Nucleus accumbens (tissue), 56 donors: ENCODE measurements at regions not wholly inside any gene's neighbourhood (a gene's known extent, or its start where the extent isn't known, plus 50 kb on each side); places are given as distances from the start of the nearest gene placed in this dataset.
A peak's percentile ranks its signal among the peaks of the same experiment; 100 is the strongest.
"Not testable (repeated sequence)": the region's sequence is repeated elsewhere in the genome, so short reads cannot be mapped to it uniquely, and the experiment has no call there.

Experiments
- DNase-seq, 56 donors: peaks; one replicate each; lab custom pipeline; 2025; lab: John Stamatoyannopoulos, UW

DNA sequence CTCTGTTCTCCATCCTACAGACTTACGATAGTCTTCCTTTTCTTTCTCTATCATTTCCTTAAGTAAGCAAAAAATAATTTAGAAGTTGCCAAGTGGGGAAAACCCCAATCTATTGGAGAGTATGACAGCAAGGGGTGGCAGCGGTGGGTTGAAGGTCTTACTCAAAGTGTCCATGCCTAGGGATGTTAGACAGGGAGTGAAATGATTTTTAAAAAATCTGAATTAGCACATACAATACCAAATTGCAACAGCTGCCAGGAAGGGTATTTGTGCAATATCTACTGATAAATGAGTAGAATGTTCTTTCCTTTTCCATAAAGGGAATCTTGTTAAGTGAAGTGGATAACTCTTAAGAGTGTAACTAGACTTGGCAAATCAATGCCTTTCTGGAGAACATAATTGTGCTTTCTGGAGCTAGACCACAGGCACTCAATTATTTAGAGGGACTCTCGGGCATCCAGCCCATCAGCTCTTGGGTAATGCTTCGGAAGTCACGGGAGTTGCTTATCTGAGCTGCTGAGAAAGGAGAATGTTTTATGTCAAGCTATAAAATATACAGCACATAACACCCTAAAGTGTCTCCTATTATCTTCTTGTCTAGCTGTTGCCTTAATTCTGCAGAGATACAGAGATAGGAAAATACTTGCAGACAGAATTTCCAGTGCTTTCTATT is 151.5 kb downstream of the KCNJ2 start:
- no peak for DNase-seq

DNA sequence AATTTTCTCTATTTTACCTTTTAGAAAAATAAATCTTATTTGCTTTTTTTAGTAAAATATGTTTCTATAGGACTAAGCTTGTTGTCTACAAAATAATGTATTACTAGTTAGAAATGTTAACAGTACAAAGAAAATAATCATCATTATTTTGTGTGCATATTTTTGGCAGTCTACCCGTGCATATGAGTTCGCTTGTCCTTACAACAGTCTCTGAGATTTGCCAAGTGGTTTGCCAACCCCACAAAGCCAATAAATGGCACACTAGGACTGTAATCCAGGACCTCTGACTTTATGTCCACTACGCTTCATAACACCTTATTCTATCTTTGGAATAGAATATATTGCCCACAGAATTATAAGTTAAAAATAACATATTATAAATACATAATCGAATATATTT is 152.0 kb downstream of the KCNJ2 start:
- no peak for DNase-seq

DNA sequence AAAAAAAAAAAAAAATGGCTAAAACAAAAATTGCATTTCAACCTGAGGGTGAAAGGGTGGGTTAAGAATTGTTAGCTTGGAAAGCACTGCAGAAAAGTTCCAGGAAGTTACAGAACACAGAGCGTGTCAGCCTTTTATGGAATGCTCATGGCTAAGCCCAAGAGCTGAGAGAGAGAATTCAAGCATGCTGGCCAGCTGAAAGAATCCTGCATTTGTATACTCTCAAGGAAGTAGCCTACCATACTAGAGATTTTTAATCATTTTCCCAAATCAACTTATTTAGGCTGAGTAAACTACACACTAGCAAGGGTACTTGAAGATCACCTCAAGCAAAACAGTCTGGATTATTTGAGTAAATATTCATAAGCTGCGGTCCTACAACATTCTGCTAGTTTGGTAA is 153.9 kb downstream of the KCNJ2 start:
- DNase-seq: no peak

DNA sequence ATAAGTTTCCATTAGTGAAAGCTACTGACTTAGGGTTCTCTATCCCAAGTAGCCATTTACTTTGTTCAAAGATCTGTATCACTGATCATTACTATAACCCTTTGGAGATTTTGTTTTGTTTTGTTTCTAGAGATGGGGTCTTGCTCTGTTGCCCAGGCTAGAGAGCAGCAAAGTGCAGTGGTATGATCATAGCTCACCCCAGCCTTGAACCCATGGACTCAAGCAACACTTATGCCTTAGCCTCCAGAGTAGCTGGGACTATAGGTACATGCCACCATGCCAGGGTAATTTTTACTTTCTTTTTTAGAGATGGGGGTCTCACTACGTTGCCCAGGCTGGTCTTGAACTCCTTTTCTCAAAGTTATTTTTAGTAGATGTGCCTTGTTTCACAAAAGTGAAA is 154.7 kb downstream of the KCNJ2 start:
- no peak for DNase-seq

DNA sequence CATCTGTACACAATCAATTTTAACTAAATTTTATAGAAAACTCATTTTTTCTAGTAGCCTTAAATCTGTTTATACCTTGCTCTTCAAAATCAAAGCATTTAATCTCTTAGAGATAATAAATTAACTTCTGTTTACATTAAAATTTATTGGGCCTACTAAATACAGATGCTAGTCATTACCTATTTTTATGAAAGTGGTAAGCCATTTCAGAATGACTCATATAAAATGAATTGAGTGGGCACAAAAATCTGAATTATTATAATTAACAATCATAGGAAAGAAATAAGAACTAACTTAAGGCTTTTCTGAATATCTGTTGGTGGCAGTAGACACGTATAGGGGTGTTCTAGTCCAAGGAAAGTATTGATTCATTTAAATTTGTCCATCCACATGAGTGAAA is 157.9 kb downstream of the KCNJ2 start:
- no peak for DNase-seq

DNA sequence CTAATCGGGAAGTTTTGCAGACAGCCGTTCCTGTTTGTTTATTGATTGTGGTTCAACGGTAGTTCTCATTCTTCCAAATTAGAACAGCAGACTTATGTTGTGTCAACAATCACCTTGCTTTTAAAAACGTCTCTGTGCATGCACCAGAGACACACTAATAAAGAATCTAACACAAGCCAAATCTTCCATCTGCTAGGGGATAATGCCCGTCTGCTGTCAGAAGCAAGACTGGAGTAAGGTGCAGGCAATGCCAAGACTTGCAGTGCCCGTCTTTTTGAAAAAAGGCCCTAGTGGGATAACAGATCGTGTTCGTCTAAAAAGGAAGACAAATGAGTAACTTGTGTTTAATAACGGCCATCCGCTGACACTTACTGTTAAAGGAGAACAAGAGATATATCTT is 158.4 kb downstream of the KCNJ2 start:
- no peak for DNase-seq

DNA sequence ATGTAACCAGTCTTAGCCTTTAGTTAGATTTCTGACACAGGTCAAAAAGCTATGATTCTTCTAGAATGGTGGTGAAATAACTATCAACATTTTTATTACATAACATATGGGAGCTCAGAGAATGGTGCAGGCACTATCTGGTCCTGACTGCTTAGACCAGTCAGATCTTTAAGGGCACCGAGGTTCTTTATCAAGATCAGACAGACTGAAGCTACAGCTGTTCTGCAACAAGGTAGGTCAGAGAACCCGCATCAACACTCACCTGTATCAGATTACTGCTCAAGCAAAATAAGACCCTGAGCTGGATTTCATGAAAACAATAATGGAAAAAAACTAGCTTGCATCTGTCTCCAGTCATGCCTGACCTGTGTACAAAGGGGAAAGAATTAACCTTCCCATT is 160.4 kb downstream of the KCNJ2 start:
- DNase-seq: no peak

DNA sequence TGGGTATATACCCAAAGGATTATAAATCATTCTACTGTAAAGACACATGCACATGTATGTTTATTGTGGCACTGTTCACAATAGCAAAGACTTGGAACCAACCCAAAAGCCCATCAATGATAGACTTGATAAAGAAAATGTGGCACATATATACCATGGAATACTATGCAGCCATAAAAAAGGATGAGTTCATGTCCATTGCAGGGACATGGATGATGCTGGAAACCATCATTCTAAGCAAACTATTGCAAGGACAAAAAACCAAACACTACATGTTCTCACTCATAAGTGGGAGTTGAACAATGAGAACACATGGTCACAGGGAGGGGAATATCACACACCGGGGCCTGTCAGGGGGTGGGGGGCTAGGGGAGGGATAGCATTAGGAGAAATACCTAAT is 161.7 kb downstream of the KCNJ2 start:
- not testable (repeated sequence) for DNase-seq

DNA sequence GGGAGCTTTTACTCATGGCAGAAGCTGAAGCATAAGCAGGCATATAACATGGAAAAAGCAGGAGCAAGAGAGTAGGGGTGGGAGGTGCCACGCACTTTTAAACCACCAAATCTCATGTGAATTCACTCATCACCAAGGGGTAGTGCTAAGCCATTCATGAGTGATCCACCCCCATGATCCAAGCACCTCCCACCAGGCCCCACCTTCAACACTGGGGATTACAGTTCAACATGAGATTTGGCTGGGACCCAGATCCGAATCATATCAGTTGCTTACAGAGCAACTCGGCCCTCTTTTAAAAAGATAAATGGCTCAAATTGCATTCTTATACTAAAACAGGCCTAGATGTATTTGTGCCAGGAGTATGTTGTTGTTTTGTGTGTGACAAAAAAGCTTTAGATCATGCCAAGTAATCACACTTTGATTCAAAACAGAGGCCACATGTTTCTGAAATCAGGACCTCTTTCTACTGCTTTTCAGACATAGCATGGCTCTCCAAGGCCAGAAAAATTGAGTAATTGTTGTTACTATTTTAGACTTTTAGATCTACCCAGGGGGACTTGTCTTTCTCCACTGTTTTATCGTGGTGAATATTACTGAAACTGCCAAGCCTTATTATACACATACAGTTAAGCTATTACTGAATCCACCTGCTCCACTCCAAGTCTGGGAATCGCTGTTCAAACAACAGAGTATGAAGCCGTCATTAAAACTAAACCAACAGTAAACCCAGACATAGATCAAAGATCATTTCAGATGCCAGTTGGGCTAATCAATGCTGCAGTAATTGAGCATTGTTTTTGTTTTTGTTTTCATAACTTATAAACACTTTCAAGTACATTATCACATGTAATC is 163.3 kb downstream of the KCNJ2 start:
- no peak for DNase-seq

DNA sequence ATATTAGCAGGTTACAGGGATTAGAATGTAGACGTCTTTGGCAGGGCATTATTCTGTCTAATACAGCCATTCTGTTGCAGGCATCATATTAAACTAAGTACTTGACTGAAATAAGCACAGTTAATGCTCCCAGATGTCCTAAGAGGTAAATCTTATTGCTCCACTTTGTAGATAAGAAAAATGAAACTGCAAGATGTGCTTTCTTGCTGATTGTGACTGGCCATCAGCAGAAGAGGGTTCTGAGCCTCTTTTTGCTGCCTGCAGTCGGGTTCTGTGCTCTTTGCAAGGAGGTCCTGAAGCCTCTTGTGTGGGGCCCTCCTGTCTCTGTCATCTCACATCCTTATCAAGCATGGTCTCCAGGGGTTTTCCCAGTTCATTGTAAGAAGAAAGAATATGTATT is 167.1 kb downstream of the KCNJ2 start:
- DNase-seq: no peak

DNA sequence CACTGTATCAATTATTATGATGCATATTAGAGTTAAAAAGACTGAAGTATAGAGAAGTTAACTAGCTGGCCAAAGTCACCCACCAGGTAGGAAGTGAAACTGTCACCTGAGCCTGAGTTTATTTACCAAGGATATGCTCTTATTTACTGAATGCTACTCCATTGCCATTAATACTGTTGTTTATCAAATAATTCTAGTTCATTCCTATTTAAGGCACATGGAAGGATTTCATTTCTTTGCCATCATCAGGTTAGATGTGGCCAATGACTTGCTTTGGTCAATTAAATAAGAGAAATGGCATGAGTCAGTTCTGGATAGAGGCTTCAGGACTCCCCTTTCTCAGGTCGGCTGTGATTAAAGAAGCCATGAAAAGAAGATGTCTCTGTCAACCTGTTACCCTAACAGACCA is 169.6 kb downstream of the KCNJ2 start:
- DNase-seq: no peak

DNA sequence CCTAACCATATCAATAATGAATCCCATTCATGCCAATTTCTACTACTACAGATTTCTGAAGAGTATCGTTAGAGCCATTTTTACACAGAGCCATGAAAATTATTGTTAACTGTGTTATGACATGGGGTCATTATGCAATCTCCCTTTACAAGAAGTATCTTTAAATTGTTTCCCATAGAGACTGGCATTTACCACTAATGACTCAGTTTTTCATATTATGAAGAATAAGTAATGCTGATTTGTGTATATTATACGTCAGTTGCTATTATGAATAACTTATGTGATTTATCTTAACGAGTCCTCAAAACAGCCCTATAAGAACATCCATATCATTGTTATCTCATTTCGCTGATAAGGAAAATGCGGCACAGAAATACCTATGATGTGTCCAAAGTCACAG is 173.8 kb downstream of the KCNJ2 start:
- no peak for DNase-seq

DNA sequence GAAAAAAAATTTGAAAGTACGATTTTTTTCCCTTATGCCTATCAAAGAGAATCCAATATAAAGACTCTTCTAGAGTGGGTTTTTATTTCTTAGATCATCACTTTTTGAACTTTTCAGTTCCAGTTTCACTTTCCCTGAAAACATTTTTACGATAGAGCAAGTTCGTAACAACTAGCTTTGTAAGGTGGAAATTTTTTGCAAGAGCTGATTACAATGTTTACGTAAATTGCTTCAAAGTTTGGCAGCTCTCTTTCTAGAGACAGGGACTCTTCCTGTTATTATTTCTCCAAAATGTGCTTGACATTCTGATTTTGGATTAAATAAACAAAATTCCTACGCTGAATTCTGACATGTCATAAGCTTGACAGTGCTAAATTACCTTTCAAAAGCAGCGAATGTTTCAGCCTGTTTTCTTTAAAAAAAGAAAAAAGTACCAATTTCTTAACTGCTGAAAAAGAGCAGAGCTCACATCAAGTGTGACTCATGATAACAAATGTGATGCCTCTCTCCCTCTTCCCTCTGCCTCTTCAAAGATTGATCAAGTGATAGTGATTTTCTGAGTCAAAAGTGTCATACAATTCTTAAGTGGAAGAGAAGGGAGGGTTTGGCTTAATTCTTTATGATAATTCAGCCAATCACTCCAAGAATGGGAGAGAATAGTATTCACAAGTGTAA is 175.2 kb downstream of the KCNJ2 start:
- DNase-seq: peak in 1 of 56 donors; percentile 3

DNA sequence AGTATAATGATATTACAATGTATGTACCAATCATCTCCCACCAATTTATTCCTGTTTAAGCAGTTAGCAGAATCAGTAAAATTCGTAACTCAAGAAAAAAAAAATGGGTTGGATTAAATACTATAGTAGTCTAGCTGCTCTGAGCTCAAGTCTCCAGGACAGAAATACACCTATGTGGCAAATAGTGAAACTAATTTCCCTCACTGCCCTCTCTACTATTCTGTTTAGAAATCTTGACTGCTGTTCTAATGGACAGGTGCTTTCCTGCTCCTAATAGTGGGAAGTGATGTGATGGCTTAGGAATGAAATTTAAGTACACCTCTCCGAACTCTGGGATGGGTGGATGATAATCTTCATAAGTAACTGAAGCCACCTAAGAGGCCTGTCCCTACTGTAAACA is 175.7 kb downstream of the KCNJ2 start:
- DNase-seq: no peak

DNA sequence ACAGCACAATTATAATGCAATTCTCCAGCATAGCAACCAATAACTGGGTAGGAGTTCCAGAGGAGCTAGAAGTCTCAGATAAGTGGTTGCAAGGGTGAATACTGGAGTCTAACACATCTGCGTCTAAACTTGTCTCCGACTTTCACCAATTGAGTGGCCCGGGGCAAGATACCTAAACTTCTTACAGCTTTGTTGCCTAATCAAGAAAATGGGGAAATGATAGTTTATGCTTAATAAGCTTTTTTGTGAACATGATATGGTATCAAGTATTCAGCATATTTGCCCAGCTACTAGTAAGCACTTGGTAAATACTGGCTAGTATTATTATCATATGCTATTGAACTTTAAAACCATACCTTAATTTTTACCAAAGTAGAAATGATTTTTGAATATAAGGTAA is 183.5 kb downstream of the KCNJ2 start:
- no peak for DNase-seq

DNA sequence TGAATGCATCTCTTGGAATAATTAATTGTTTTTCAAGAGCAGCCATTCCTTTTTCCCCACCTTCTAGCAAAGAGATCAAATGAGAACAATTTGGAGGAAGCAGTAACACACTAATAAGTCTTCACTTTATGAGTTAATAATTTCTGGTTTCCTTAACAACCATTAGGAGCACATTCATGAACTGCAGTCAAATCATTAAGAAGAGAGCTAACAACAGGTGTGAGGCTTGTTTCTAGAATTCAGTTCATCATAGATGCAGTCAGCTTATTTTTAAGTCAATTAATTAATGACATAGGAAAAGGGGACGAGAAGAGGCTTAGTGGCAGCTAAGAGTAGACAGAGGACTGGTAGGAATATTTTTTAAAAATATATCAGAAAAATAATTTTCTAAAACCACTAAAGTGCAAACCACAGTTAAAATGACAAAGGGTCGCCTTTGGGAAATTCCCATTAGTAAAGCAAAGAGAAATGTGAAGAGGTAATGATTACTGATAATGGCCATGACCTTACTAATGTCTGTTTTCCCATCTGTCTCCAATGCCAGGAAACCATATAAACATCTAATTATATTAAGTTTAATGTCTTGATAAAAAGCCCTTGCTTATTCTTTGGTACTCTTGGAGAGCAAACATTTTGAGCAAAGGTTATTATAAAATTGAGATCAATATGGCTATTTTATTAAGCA is 184.2 kb downstream of the KCNJ2 start:
- no peak for DNase-seq

DNA sequence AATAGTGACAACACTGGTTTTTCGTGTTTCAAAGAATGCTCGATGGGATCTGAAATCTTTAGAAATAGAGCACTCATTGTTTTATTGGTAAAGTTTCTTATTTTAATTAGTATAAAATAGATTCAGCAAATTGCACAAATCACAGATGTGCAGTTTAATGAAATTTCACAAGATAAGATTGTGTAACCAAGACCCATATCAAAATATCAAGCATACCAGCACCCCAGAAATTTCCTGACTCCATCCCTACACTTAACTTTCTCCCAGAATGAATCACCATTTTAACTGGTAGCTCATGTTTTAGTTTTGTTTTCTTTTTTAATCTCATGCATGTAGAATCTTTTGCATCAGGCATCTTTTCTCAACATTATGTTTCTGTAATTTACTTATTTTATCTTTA is 185.9 kb downstream of the KCNJ2 start:
- DNase-seq: no peak

DNA sequence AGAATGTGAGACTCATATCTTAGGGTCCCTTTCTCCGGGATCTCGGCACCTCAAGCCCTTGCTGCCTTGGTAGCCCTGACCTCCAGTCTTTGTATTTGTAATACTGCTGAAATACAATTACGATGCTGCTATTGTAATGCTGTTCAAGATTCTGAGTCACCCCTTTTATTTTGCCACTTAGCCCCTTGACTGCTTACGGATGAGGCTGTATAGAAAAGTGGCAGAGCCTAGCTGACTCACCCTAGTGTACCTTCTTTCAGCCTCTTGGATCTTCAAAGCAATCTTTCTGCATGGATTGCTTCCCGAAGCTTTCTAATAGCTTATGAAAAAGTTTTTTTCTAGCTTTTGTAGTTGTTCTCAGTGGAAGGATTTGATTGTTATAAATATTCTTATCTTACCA is 187.9 kb downstream of the KCNJ2 start:
- DNase-seq: no peak

DNA sequence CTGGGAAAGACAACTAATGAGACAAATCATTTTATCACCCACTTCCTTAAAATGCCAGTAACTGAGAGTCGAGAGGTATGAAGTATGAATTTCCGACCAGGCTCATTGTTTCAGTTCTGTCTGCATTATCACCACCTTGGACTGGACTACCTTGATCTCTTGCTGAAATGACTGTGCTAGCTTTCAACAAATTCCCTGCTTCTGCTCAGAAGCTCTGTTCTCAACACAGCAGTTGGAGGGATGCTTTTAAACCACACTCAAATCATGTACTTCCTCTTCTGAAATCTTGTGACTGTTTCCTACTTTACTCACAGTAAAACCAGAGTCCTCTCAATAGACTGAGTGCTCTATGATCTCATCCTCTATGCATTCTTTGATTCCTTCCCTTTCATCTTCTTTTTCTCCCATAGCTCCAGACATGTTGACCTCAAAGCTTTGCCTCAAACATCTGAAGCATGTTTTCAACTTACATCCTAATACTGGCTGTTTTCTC is 195.8 kb downstream of the KCNJ2 start:
- no peak for DNase-seq

DNA sequence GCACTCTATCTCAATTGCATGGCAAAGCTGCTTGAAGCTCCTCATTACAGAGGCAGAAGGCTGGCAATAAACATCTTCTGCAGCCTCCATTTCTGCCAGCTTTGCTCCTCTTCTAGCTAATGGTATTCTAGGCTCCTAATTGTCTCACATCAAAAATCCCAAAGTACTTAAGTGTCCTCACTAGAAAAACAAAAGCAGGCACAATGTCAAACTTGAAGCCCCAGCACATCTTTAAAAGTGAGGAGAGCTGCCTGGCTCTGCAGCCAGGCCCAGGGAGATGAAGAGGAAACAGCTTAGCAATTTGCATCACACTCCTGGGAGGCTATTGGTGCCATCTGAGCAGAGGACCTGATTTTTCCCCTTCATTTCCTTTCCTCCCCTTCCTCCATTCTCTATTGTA is 197.1 kb downstream of the KCNJ2 start:
- DNase-seq: no peak

DNA sequence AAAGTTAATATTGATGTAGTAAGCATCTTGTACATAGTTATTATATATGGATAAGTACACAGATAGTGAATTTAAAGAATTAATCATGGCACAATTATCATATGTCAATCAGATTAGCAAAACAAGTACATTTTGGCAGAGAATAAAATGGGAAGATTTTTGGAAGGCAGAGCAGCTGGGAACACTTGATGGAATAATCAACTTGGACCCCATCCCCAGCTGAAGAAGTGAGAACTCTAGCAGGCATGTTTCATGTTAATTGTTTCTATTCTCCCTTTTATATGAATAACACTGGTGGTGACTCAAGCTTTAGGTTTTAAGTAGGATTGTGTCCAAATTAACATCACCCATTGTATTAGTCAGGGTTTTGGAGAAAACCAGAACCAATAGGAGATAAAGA is 198.7 kb downstream of the KCNJ2 start:
- DNase-seq: no peak
